Prostate gland (tissue), 1 donor: ENCODE measurements at regions not wholly inside any gene's neighbourhood (a gene's known extent, or its start where the extent isn't known, plus 50 kb on each side); places are given as distances from the start of the nearest gene placed in this dataset.
"Not testable (repeated sequence)": the region's sequence is repeated elsewhere in the genome, so short reads cannot be mapped to it uniquely, and the experiment has no call there.

Experiments used
- POLR2A ChIP-seq: fragments of 450-650 bp; IDR thresholded peaks from one replicate; pipeline ENCODE4 v1.6.1; 2016; ENCODE audit warnings: antibody characterized with exemption, mild to moderate bottlenecking
- POLR2AphosphoS5 ChIP-seq: sonication (generic); formaldehyde crosslinking; IDR thresholded peaks from one replicate; pipeline ENCODE4 v1.6.1; 2017; ENCODE audit warnings: antibody characterized with exemption

DNA sequence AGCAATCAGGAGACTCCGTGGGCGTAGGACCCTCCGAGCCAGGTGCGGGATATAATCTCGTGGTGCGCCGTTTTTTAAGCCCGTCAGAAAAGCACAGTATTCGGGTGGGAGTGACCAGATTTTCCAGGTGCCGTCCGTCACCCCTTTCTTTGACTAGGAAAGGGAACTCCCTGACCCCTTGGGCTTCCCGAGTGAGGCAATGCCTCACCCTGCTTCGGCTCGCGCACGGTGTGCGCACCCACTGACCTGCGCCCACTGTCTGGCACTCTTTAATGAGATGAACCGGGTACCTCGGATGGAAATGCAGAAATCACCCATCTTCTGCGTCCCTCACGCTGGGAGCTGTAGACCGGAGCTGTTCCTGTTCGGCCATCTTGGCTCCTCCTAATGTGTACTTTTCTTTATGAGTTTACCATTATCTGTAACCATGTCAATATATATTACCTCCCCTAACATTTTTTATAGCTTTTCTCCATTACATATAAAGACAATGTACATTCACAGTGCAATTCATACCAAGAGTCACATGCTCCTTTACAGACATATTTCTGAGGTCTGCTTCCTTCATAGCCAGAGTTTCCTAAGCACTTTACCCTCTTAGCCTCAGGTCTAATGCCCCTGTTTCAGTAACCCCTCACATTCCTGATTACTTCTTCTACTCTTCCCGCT lies 71.4 kb upstream of the TLE4 start:
- TF ChIP-seq POLR2AphosphoS5, result peak; percentile 12
- not testable (repeated sequence) for TF ChIP-seq POLR2A
